Activated T-cell treated with anti-CD3 and anti-CD28 coated beads, Interleukin-2, amount 50 U/mL, for 24 hours (primary cell): ENCODE measurements at regions not wholly inside any gene's neighbourhood (a gene's known extent, or its start where the extent isn't known, plus 50 kb on each side); places are given as distances from the start of the nearest gene placed in this dataset.

ENCODE experiments used
- DNase-seq: peaks from one replicate; pipeline ENCODE4 v3.0.0-alpha.2; 2020
- H3K27ac Mint-ChIP-seq: 2 replicates; pipeline ENCODE4 v1.8.0; 2020; ENCODE audit warnings: mild to moderate bottlenecking, mixed read lengths
- H3K27me3 Mint-ChIP-seq: 2 replicates; pipeline ENCODE4 v1.8.0; 2020; ENCODE audit warnings: mixed read lengths
- H3K36me3 Mint-ChIP-seq: 2 replicates; pipeline ENCODE4 v1.8.0; 2020; ENCODE audit warnings: low read depth, mixed read lengths
- H3K4me1 Mint-ChIP-seq: 2 replicates; pipeline ENCODE4 v1.8.0; 2020; ENCODE audit warnings: low read depth, mixed read lengths
- H3K4me3 Mint-ChIP-seq: 2 replicates; pipeline ENCODE4 v1.8.0; 2020; ENCODE audit warnings: mild to moderate bottlenecking, moderate library complexity, mixed read lengths
- H3K9me3 Mint-ChIP-seq: 2 replicates; pipeline ENCODE4 v1.8.0; 2020; ENCODE audit warnings: mixed read lengths

DNA sequence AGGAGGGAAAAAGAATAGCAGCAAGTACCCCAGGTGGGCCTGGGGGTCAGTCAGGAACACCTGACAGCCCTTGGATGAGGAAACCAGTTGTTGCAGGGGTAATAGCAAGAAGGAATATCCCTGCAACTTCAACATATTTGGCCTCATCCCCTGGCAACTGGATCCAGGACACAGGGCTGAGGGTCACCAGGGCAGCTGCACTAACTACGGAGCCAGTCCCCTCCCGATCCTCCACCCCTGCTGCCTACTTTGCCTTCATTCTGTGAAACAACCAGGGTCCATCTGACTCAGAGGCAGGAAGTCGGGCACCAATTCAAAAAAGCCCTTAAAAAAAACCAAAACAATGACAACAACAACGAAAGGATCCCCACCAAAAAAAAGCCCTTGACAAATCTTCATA, 52.9 kb downstream of the FRMPD3 start:
- no peak for DNase-seq
- Mint-ChIP-seq H3K4me1 (peaks cover 3% of the 10 kb centered on the region), H3K27ac (no peak overlapping the region), H3K9me3 (no peaks in the 10 kb centered on the region), H3K36me3 (no peaks in the 10 kb centered on the region), H3K27me3 (peaks cover 71% of the 10 kb centered on the region), H3K4me3 (no peak overlapping the region)

DNA sequence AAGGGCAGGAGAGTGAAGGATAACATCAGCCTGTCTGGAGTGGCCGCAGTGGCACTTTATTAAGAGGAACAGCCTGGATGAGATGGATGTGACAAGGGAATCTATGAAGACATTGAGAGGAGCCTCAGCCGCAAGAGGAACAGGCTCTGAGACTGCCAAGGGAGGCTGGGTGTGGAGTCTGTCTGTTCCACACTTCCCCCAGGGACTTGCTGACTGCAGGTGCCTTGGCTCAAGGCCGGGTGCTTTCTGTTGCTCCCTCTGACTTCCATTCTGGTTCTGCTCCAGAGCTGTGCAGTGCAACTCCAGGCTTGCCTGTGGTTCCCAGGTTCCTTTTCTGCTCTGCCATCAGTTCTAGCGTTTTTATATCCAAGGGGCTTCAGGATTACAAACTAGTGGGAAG, 54.6 kb downstream of the FRMPD3 start:
- Mint-ChIP-seq H3K9me3 (no peaks in the 10 kb centered on the region), H3K27ac (no peak overlapping the region), H3K4me3 (no peak overlapping the region), H3K27me3 (peaks cover 72% of the 10 kb centered on the region), H3K36me3 (no peaks in the 10 kb centered on the region), H3K4me1 (peaks cover 3% of the 10 kb centered on the region)
- DNase-seq, result no peak

DNA sequence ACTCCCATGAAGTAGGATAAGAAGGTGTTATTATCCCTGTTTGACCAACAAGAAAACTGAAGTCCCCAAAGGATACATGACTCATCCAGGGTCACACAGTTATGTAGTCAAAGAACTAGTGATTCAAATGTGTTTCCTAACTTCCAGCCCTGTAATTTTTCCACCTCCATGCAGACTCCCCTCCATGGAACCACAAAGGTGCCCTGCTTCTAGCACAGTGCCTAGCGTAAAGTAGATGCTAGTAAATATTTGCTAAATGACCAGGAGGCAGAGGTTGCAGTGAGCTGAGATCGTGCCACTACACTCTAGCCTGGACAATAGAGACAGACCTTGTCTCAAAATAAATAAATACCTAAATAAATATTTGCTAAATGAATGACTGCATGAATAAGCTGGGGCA, 55.8 kb downstream of the FRMPD3 start:
- Mint-ChIP-seq H3K27ac (no peak overlapping the region), H3K9me3 (no peaks in the 10 kb centered on the region), H3K4me1 (peaks cover 3% of the 10 kb centered on the region), H3K36me3 (no peaks in the 10 kb centered on the region), H3K27me3 (peaks cover 72% of the 10 kb centered on the region), H3K4me3 (no peak overlapping the region)
- DNase-seq, result no peak

DNA sequence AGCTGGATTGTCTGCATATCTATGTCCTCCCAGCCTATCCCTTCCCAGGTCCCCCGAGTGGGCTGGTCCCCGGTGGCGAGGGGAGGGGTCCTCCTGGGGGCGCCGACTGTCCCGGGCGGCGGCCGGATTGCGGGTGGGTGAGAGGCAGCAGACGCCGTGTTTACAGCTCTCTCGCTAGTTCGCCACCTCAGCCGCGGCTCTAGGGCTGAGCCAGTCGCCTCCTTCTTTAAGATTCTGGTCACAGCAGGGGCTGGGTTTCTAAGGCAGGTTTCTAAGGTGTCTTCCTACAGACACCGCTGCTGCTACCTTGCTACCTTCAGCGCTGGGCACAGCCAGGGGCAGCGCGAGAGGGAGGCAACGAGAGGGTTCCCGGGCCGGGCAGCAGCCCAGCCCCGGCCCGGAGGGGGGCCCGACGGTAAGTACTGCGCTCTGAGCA, 57.2 kb downstream of the FRMPD3 start:
- DNase-seq, result no peak
- Mint-ChIP-seq H3K27me3 (peaks cover 79% of the 10 kb centered on the region), H3K9me3 (no peaks in the 10 kb centered on the region), H3K4me1 (peaks cover 3% of the 10 kb centered on the region), H3K36me3 (no peaks in the 10 kb centered on the region), H3K27ac (no peak overlapping the region), H3K4me3 (no peak overlapping the region)

DNA sequence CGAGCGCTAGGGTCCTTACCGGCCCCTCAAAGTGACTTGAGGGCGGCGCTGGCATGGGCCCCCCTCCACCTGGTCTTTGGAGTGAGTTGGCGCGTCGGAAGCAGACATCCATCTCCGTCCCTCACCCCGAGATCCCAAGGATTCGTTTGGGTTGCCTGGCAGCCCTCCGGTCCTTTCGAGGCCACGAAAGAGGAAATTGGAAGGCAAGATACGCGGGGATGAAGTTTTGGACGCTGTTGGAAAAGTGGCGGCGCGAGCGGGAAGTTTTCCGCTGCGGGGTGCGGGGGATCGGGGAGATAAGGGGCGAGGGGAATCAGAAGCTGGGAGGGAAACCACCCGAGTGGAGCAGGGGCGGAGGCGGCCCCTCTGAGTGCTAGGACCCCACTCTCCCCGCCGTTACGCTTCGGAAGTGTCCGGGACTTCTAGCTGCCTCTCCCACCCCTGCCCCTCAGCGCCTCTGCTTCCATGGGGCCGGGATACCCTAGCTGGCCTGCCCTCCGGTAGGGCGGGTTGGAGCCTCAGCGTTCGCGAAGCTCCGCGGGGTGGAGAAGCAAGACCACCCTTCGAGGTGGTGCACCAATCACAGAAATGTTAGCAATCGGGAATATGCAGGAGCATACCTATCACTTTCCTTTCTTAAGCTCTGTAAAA, 57.8 kb downstream of the FRMPD3 start:
- Mint-ChIP-seq H3K27me3 (peaks cover 78% of the 10 kb centered on the region), H3K4me3 (peak overlapping the region; percentile 56), H3K9me3 (no peaks in the 10 kb centered on the region), H3K36me3 (no peaks in the 10 kb centered on the region), H3K27ac (no peak overlapping the region), H3K4me1 (peaks cover 3% of the 10 kb centered on the region)
- DNase-seq, result no peak

DNA sequence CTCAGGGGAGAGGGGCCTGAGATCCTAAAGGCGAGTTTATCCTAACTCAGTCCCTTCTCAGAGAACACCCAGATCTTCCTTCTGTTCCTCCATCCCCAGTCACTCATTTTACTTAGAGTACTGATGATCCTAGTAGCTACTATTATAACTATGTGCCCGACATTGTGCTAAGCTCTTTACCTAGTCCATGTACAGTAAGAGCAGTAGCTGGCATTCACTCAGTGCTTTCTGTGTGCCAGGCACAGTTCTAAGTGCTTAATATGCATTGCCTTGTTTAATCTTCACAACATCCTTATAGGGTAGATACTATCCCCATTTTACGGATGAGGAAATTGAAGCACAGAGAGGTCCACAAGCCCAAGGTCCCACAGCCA, 58.3 kb downstream of the FRMPD3 start:
- no peak for DNase-seq
- Mint-ChIP-seq H3K27ac (no peak overlapping the region), H3K4me3 (no peak overlapping the region), H3K36me3 (no peaks in the 10 kb centered on the region), H3K27me3 (peaks cover 73% of the 10 kb centered on the region), H3K4me1 (peaks cover 3% of the 10 kb centered on the region), H3K9me3 (no peaks in the 10 kb centered on the region)

DNA sequence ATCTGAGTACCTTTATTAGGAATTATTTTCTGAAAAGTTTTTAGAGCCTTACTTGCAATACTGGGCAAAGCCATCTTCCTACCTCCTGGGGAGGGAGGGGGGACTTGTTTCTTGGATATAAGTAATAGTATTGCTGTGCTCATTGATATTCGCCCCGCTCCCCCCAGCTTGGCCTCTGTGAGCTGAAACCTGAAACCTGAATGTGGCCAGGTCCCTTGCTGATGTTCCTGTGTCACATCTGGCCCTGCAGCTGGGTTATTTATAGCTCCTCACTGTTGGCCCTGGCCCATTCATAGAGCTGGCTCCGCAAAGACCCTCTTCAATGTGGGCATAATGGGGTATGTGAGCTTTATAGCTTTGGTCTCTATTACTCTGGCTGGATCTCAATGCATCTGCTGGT, 59.5 kb downstream of the FRMPD3 start:
- no peak for DNase-seq
- Mint-ChIP-seq H3K9me3 (no peaks in the 10 kb centered on the region), H3K27ac (no peak overlapping the region), H3K36me3 (no peaks in the 10 kb centered on the region), H3K4me1 (peaks cover 3% of the 10 kb centered on the region), H3K27me3 (peaks cover 71% of the 10 kb centered on the region), H3K4me3 (no peak overlapping the region)

DNA sequence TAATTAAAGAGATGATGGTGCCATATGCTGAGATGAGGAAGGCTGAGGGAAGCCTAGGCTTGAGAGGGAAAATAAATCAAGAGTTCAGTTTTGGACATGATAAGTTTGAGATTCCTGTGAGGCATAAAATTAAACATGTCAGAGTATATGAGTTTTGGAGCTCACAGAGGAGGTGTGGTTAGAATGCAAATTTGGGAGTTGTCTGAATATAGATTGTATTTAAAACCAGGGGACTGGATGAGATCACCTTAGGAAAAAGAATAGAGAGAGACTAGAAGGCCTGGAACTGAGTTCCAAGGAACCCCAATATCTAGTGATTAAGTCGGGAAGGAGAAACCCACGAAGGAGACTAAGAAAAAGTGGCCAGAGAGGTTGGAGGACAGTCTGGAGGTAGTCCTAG, 65.5 kb downstream of the FRMPD3 start:
- DNase-seq, result no peak
- H3K4me1 Mint-ChIP-seq, result no peaks in the 10 kb centered on the region
- no peaks in the 10 kb centered on the region for H3K36me3 Mint-ChIP-seq
- no peaks in the 10 kb centered on the region for H3K9me3 Mint-ChIP-seq
- H3K4me3 Mint-ChIP-seq, result no peak overlapping the region
- H3K27ac Mint-ChIP-seq, result no peak overlapping the region
- H3K27me3 Mint-ChIP-seq, result peaks cover 51% of the 10 kb centered on the region

DNA sequence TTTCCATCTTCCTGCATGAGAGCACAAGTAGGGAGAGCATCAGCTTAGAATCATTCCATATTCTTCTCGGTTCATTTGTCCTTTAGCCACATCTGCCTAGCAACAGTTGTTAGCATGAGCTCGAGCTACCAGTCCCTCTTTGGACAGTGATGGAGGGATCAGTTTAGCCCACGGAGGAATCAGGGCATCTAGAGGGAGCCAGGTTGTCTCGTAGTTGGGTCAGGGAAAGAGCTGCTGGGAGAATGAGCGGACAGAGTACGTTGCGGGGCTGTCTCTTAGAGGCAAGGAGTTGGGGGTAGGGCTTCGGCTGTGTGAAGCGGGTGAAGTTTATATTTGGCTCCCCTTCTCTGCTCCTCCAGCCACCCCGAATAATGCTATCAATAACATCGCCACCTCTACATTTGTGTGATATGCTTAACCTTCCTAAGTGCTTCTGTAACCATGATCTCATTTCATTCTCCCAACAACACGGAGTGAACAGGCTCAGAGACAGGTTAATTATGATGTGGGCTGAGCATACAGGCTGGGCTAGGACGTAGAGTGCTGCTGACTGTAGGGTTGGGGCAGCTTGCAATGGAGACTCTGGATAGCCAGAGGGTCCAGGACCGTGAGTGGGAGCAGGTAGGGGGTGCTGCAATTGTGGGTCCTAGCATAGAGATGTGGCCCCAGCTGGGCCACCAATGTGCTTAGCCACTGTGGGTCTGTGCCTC, 72.6 kb downstream of the FRMPD3 start:
- H3K27me3 Mint-ChIP-seq, result peaks cover 50% of the 10 kb centered on the region
- no peak overlapping the region for H3K27ac Mint-ChIP-seq
- H3K36me3 Mint-ChIP-seq, result no peaks in the 10 kb centered on the region
- no peak for DNase-seq
- H3K4me1 Mint-ChIP-seq, result no peaks in the 10 kb centered on the region
- H3K4me3 Mint-ChIP-seq, result no peak overlapping the region
- H3K9me3 Mint-ChIP-seq, result no peaks in the 10 kb centered on the region

DNA sequence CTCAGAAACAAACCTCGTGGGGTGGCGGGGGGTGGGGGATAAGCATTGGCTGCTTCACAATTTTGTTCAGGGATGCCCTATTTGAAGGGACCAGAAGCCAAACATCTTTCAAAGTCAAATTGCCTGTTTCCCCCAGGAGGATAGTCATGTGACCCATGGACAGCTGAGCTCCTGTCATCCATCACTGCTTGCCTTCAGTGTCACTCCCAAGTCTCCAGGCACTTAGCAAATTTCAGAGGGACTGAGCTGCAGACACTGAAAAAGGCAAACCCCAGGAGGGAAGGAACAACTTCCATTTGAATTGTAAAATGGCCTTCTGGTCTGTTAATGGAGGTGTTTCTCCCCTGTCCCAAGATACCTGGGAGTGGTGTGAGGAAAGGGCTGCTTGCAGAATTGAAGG, 73.4 kb downstream of the FRMPD3 start:
- Mint-ChIP-seq H3K36me3 (no peaks in the 10 kb centered on the region), H3K27ac (no peak overlapping the region), H3K4me3 (no peak overlapping the region), H3K27me3 (peaks cover 45% of the 10 kb centered on the region), H3K4me1 (no peaks in the 10 kb centered on the region), H3K9me3 (no peaks in the 10 kb centered on the region)
- no peak for DNase-seq

DNA sequence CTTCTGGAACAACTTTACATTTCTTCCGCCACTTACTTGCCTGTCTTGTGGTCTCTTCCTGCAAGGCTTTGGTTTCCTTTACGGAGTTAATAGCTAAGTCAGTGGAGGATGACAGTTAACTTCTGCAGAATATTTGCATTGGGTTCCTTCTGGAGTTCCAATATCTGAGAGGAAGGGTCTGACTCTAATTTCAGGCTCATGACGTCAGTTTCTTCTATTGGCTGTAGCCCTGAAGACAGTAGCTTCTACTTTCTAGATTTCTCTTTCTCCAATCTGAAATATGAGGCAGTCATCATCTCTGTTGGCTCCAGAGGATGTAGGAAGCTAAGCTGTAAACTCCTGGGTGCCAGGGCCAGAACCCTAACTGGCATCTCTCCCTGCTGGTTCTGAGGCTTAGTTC, 76.7 kb downstream of the FRMPD3 start:
- DNase-seq, result no peak
- peaks cover 48% of the 10 kb centered on the region for H3K27me3 Mint-ChIP-seq
- H3K4me3 Mint-ChIP-seq, result no peak overlapping the region
- H3K36me3 Mint-ChIP-seq, result no peaks in the 10 kb centered on the region
- no peaks in the 10 kb centered on the region for H3K9me3 Mint-ChIP-seq
- H3K4me1 Mint-ChIP-seq, result no peaks in the 10 kb centered on the region
- no peak overlapping the region for H3K27ac Mint-ChIP-seq

DNA sequence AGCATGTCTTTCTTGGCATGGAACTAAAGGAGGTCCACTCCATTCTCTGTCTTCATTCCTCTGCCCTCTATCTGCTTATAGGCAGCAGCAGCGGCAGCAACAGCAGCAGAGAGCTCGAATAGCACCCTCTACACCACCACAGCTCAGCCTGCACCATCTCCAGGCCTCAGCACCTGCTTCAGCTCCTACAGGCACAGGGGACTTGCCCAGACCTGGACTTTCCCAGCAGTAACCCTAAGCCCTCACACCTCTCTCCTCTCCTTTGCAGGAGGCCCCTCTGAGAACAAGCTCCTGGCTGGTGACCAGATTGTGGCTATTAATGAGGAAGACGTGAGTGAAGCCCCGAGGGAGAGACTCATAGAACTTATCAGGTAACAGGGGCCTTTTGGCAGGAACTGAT, 80.7 kb downstream of the FRMPD3 start:
- no peak for DNase-seq
- Mint-ChIP-seq H3K27me3 (peaks cover 54% of the 10 kb centered on the region), H3K27ac (no peak overlapping the region), H3K9me3 (no peaks in the 10 kb centered on the region), H3K4me1 (no peaks in the 10 kb centered on the region), H3K4me3 (no peak overlapping the region), H3K36me3 (no peaks in the 10 kb centered on the region)

DNA sequence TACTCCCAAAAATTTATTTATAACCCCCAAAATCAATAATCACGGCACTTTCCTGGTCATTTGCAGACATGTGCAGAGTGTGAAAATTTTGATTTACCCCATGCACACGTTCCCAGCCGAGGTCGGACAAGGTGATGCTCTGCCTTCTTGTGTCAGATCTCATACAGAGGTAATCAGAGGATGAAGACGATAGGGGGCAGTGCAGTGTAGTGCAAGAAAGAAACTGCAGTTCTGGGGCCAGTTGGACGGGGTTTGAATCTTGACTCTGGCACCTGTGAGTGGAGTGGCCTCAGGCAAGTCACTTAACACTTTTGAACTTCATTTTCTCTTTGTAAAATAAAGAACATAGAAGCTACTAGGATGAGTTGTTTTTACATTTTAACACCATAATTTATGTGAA, 88.4 kb downstream of the FRMPD3 start:
- H3K36me3 Mint-ChIP-seq, result no peaks in the 10 kb centered on the region
- no peak overlapping the region for H3K27ac Mint-ChIP-seq
- no peaks in the 10 kb centered on the region for H3K4me1 Mint-ChIP-seq
- no peaks in the 10 kb centered on the region for H3K9me3 Mint-ChIP-seq
- peaks cover 29% of the 10 kb centered on the region for H3K27me3 Mint-ChIP-seq
- no peak overlapping the region for H3K4me3 Mint-ChIP-seq
- DNase-seq, result peak; percentile 33

DNA sequence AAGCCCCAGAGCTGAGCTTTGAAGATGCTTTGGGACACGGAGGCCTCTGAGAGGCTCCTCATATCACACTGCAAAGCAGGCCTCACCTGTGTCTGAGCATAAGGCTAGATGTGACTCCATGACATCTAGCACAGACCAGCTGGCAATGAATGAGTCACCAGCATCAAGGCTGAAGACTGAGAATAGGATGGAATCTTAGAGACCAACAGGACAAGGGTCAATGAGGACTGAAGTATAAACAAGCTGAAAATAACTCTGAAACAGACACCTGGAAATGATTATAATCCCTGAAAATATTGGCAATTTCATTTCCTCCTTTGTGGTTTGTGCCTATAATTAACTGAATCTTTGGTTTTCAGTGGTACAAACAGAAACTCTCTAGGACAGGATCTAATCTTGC, 87.1 kb upstream of the PRPS1 start:
- H3K27ac Mint-ChIP-seq, result no peak overlapping the region
- H3K36me3 Mint-ChIP-seq, result no peaks in the 10 kb centered on the region
- peaks cover 18% of the 10 kb centered on the region for H3K27me3 Mint-ChIP-seq
- DNase-seq, result no peak
- H3K4me1 Mint-ChIP-seq, result no peaks in the 10 kb centered on the region
- H3K4me3 Mint-ChIP-seq, result no peak overlapping the region
- no peaks in the 10 kb centered on the region for H3K9me3 Mint-ChIP-seq

DNA sequence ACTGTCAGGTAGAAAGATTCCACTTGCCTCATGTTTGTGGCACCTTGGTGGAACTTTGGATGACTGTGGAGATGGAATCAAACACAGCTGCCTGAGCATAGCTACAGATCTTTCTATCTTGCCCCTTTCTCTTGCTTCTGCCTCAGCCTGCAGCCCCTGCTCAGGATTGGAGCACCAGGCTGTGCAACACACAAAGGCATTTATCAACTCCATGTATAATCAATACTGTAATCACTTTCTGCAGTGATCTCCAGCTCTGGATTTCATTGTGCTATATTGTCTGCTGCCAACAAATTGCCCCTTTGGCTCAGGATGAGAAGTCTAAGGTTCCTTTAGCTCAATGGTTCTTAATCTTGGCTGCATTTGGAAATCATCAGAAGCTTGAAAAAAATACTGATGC, 86.3 kb upstream of the PRPS1 start:
- Mint-ChIP-seq H3K27me3 (peaks cover 18% of the 10 kb centered on the region), H3K4me3 (no peak overlapping the region), H3K36me3 (no peaks in the 10 kb centered on the region), H3K4me1 (no peaks in the 10 kb centered on the region), H3K9me3 (no peaks in the 10 kb centered on the region), H3K27ac (no peak overlapping the region)
- no peak for DNase-seq
